ENCODE measurements at regions not wholly inside any gene's neighbourhood (a gene's known extent, or its start where the extent isn't known, plus 50 kb on each side); places are given as distances from the start of the nearest gene placed in this dataset.
A peak's percentile ranks its signal among the peaks of the same experiment; 100 is the strongest.

DNA sequence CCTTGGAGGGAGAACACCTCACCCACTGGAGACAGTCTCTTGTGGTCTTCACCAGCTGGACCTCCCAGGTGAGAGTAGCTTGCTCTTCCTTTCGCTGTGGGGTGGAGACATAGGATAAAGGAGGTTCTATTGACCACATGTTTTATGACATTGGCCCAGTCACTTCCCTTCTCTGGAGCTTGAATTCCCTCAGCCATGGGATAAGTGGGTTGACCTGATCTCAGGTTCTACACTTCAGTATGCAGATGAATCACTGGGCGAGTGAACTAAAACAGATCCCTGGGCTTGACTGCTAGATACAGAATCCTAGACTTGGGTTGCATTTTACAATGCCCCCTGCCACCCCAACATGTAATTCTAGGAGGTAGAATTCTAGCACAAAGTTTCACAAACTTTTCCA lies 54.8 kb upstream of the PRSS23 start (continued):
- TF ChIP-seq, protein P1, sequence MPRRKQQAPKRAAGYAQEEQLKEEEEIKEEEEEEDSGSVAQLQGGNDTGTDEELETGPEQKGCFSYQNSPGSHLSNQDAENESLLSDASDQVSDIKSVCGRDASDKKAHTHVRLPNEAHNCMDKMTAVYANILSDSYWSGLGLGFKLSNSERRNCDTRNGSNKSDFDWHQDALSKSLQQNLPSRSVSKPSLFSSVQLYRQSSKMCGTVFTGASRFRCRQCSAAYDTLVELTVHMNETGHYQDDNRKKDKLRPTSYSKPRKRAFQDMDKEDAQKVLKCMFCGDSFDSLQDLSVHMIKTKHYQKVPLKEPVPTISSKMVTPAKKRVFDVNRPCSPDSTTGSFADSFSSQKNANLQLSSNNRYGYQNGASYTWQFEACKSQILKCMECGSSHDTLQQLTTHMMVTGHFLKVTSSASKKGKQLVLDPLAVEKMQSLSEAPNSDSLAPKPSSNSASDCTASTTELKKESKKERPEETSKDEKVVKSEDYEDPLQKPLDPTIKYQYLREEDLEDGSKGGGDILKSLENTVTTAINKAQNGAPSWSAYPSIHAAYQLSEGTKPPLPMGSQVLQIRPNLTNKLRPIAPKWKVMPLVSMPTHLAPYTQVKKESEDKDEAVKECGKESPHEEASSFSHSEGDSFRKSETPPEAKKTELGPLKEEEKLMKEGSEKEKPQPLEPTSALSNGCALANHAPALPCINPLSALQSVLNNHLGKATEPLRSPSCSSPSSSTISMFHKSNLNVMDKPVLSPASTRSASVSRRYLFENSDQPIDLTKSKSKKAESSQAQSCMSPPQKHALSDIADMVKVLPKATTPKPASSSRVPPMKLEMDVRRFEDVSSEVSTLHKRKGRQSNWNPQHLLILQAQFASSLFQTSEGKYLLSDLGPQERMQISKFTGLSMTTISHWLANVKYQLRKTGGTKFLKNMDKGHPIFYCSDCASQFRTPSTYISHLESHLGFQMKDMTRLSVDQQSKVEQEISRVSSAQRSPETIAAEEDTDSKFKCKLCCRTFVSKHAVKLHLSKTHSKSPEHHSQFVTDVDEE (CRISPR knock-in tag; IDR thresholded peaks at IDR 0.05), result no peak
- no peak for TF ChIP-seq GLIS3 (CRISPR knock-in tag; IDR thresholded peaks at IDR 0.05)
- TF ChIP-seq ZNF565 (CRISPR knock-in tag; conservative IDR thresholded peaks at IDR 0.05; ENCODE audit: low read depth), result no peak
- TF ChIP-seq RARB (CRISPR knock-in tag; IDR thresholded peaks at IDR 0.05), result no peak
- no peak for TF ChIP-seq CREB5 (CRISPR knock-in tag; IDR thresholded peaks at IDR 0.05; ENCODE audit: low read depth)
- no peak for TF ChIP-seq ESRRG (CRISPR knock-in tag; IDR thresholded peaks at IDR 0.05)
- no peak for TF ChIP-seq ZNF8 (CRISPR knock-in tag; IDR thresholded peaks at IDR 0.05)
- no peak for TF ChIP-seq TCF4 (CRISPR knock-in tag; IDR thresholded peaks at IDR 0.05; ENCODE audit: borderline replicate concordance)

DNA sequence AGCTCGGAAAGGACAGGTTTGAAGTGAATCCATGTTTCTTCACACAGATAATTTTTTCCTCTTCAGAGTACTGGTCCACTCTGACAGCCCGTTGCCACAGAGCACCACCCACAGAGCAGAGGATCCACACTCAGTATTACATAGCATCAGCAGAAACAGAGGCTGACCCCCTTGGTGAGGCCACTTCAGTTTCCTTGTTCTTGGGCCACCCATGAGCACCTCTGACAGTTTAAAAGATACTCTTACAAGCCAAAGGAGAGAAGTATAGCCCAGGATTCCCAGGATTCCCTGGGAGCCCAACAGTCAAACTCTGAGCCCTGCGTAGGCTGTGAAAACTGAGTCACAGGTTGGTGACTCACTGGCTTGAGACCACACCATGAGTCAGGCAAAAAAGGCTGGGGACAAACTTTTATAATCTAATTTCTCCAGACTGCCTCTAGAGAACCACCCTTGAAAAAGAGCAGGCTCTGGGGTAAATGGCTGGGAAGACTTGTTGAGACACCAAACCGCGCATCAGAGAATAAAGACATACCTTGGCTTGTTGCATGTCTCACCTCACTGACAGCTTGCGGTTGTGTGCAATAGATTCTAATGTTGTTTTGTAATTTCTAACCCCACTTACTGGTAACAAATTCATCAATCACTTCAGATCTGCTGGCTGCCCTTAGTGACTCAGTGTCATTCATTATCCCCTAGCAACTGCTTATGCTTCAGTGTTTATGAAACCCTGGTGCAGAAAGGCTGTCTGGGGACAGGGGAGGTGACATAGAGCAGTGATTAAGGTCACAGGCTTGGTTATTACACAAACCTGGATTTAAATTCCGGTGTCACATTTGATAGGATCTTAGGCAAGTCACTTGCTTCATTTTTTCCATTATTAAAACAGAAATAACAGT lies 56.9 kb upstream of the PRSS23 start:
- TF ChIP-seq CREB5 (CRISPR knock-in tag; IDR thresholded peaks at IDR 0.05; ENCODE audit: low read depth) (peak; percentile 80; the same call in 1 of the 2 replicates), ZFP3 (CRISPR knock-in tag; IDR thresholded peaks at IDR 0.05) (peak; percentile 42; the same call in 1 of the 2 replicates), CSDC2 (CRISPR knock-in tag; IDR thresholded peaks at IDR 0.05) (peak; percentile 79; the same call in 1 of the 2 replicates), POU6F1 (CRISPR knock-in tag; IDR thresholded peaks at IDR 0.05; ENCODE audit: borderline replicate concordance, low read depth) (peak; percentile 60; the same call in 1 of the 2 replicates), RARB (CRISPR knock-in tag; IDR thresholded peaks at IDR 0.05) (peak; percentile 49), ZNF70 (CRISPR knock-in tag; IDR thresholded peaks at IDR 0.05) (no peak), TCF4 (CRISPR knock-in tag; IDR thresholded peaks at IDR 0.05; ENCODE audit: borderline replicate concordance) (no peak; the same call in 1 of the 2 replicates), ESRRG (CRISPR knock-in tag; IDR thresholded peaks at IDR 0.05) (no peak), ISL1 (CRISPR knock-in tag; IDR thresholded peaks at IDR 0.05) (peak; percentile 93), ZC3H10 (CRISPR knock-in tag; IDR thresholded peaks at IDR 0.05) (peak; percentile 82), ZFP30 (CRISPR knock-in tag; IDR thresholded peaks at IDR 0.05) (no peak), SNAI2 (CRISPR knock-in tag; IDR thresholded peaks at IDR 0.05) (0 out of 2 replicates have a peak, but pooled peaks have one; percentile 55), TOX (CRISPR knock-in tag; IDR thresholded peaks at IDR 0.05; ENCODE audit: borderline replicate concordance) (peak; percentile 93)
- TF ChIP-seq, protein P2, sequence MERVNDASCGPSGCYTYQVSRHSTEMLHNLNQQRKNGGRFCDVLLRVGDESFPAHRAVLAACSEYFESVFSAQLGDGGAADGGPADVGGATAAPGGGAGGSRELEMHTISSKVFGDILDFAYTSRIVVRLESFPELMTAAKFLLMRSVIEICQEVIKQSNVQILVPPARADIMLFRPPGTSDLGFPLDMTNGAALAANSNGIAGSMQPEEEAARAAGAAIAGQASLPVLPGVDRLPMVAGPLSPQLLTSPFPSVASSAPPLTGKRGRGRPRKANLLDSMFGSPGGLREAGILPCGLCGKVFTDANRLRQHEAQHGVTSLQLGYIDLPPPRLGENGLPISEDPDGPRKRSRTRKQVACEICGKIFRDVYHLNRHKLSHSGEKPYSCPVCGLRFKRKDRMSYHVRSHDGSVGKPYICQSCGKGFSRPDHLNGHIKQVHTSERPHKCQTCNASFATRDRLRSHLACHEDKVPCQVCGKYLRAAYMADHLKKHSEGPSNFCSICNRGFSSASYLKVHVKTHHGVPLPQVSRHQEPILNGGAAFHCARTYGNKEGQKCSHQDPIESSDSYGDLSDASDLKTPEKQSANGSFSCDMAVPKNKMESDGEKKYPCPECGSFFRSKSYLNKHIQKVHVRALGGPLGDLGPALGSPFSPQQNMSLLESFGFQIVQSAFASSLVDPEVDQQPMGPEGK (CRISPR knock-in tag; IDR thresholded peaks at IDR 0.05; ENCODE audit: borderline replicate concordance), result peak; percentile 92
- TF ChIP-seq, protein P3, sequence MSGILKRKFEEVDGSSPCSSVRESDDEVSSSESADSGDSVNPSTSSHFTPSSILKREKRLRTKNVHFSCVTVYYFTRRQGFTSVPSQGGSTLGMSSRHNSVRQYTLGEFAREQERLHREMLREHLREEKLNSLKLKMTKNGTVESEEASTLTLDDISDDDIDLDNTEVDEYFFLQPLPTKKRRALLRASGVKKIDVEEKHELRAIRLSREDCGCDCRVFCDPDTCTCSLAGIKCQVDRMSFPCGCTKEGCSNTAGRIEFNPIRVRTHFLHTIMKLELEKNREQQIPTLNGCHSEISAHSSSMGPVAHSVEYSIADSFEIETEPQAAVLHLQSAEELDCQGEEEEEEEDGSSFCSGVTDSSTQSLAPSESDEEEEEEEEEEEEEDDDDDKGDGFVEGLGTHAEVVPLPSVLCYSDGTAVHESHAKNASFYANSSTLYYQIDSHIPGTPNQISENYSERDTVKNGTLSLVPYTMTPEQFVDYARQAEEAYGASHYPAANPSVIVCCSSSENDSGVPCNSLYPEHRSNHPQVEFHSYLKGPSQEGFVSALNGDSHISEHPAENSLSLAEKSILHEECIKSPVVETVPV (CRISPR knock-in tag; IDR thresholded peaks at IDR 0.05), result peak; percentile 54; the same call in 1 of the 2 replicates
- TF ChIP-seq, protein P1 (CRISPR knock-in tag; IDR thresholded peaks at IDR 0.05), result no peak
- ATAC-seq, result peak; percentile 67
